ENCODE measurements at regions not wholly inside any gene's neighbourhood (a gene's known extent, or its start where the extent isn't known, plus 50 kb on each side); places are given as distances from the start of the nearest gene placed in this dataset.
"Not testable (repeated sequence)": the region's sequence is repeated elsewhere in the genome, so short reads cannot be mapped to it uniquely, and the experiment has no call there.

DNA sequence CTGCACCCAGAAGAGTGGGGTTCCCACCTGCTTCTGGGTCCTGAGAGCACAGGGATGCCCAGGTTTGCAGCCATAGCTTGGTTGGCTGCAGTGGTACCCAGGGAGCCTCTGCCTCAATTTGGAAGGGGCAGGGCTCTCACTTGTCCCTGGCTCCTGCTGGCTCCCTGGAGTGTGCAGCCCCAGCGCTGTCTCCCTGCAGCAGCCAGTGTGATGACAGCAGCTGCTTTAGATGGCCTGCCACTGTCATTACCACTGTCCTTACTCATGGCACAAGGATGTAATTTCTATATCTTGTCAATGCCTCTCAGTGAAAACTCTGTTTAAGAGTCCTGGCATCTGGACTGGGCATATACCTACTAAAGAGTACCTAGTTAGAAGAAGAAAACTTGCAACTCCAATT lies 250.9 kb downstream of the KIF20B start:
- no peak for DNase-seq

DNA sequence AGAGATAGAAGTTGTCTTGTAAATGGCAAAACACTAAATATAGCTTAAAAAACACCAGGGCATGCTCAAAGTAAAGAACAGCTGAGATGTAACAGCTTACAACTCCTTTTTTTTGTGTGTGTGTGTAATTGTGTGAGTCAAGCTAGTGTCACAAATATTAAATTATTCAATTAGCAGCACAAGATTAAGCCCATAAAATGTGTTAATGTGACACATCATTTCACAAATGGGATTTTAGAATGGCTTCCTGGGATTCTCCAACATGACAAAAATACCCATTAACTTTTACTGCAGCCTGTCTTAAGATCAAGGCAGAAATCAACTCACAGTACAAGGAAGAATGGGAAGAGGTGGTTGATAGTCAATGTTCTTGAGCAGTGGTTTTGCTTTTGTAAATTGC lies 251.4 kb downstream of the KIF20B start:
- DNase-seq: no peak

DNA sequence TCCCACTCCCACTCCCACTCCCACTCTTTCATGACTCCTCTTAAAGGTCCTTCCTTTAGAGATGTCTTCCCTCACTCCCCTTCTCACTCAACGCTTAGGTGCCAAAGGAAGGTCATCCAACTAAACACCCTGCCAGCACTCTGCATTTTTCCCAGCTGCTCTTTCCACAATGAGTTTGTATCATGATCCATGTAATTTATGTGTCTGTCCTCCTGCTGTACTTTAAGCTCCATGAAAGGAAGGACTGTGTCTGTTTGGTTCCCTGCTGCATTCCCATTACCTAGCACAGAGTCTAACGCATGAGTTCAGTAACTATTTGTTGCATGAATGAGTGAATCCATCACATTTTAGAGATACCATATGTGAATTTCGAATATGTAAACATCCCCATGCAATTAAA lies 252.7 kb downstream of the KIF20B start:
- no peak for DNase-seq

DNA sequence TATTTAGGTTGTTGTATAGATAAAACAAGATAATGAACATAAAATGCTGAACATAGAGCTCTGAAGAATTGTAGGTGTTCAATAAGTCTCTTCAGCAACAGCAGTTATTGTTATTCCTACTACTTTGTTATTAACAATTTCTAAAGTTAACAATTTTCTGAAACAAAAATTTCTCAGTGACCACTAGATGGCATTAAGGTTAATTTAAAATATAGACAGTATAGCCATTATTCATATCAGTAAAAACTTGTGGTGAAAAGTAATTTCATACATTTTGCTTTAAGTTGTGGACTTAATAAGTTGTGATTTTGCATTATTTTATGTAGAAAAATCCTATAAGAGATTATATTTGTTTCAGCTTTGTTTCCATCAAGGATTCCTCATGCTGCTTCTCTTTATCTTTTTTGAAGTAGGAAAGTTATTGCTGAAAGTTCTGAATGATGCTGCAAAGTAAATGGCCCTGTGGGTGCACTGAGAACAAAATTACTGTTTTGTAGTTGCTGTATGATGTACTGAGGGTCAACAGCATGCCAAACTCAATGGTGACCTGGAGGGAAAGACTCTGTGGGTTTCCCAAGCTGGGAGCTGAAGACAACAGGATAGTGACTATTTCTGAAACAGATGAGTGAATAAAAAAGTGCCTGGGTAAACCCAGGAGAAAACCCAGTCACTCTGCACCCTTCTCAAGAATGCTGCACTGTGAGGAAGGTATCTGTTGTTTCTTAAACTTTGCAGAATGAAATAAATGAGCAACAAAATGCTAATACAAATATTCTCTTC lies 253.6 kb downstream of the KIF20B start:
- DNase-seq: no peak

DNA sequence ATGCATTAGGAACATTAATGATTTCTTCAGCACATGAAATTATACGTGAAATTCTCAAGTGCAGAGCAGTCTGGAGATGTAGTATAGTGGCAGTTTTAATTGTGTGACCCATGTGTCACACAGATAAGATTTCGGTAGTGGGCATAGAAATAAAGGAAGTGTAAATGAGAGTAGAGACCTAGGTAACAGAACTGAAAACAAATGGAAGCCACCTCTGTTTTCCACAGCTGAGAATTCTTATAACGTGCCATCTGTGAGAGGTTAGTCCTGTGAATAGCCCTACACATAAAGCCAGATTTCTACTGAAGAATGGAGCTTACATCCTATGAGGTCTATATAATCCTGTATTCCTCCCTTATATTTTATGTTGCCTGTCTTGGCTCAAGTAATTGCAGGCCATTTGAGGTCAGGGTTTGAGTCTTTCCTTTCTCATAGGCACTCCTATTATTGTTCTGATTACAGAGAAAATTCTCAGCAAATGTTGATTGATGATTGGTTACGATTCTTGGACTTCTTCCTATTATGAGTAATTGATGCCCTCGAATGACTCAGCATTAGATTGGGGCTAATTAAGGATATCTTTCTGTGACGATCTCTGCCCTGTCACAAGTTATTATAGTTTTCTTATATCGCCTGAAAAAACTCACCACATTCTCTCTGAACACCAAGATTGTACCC lies 258.2 kb downstream of the KIF20B start:
- no peak for DNase-seq

DNA sequence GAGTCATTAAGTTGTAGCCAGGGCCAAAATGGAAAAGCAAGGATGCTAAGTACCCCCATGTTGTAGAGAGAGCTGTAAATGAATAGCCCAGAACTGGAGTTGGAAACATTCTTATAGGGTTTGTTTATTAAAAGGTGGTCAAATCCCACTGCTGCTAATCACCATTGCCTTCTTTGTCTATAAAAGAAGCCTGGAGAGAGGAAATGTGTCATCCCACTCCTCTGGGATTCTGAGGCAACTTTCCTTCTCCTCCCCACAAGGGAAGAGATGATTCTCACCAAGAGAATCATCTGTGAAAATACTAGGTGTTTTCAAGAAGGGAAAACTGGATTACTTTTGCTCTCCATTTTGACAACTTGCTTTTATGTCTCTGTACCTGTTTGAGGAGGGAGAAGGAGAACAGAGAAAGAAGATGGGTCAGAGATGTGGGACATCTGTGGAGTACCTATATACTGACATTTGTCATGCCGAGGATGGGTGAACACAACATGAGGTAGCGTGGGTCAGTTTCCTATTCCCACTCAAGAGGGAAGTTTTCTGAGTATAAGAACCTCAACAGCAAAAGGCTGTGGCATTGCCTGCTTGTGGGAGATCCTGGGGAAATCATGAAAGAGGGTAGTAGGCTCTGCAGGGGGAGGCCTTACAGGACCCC lies 262.2 kb downstream of the KIF20B start:
- DNase-seq: no peak

DNA sequence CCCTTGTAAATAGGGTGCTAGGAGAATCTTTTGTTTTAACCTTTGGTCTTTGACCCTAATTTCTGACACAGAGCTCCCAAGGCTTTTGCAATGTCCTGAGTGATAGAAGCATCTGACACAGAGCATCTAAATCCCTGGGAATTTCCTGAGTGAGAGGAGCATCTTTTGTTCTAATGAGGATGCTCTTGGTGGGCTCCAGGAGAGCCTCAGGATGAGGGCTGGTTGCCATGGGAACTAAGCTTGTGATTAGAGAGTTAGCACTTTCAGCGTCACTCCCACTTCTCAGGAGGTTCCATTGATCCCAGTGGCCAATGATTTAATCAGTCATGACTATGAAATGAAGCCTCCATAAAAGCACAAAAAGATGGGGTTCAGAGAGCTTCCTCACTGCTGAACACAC lies 264.8 kb downstream of the KIF20B start:
- no peak for DNase-seq

DNA sequence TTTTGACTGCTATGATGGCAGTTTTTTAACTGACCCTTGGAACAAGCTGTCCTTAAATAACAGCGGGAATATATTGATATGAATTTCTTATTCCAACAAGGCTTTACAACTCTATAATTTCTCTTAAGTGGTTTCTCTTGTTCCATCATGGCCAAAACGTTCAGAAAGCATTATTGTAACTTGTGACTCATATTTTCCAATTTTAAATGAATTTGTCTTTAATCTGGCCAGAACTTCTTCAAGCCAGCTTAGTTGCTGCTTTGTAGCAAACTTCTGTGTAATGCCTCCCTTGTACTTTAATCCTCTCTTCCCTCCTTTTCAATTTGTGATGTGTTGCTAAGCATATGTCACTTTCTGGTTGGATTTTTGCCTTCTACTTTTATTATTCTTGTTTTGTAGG lies 271.9 kb downstream of the KIF20B start:
- no peak for DNase-seq

DNA sequence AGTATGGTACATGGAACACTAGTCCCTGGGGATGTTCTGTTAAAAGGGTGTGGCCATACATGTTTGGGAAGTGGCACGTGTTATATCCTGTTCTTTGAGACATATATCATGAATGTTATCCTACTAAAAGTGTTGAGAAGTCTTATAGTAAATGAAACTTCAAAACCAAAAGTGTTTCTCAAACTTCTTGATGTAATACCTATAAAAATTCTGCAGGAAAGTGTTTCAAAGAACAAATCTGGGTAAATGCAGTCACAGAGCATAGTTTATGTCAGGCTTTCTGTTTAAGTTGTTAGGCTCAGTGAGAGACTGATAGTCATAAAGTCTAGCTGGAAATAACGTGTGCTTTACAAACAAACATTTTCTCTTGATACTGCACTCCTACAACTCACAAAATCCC lies 273.7 kb downstream of the KIF20B start:
- DNase-seq: no peak

DNA sequence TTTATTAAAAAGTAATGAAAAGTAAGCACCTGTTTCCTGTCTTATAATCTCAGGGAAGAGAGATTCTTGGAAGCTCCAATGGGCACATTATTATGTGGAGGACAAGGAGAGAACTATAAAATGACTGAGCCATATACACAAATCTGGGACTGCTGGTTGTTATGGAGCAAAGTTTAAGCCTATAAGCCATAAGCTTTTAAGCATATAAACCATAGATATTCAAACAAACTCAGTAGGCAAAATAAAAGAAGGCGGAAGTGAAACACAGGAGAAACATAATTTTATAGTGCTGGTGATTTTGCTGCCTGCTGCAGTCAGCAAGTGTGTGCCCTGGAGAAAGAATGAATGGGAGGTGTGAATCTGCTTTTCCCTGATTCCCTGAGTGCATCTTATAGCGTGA lies 274.4 kb downstream of the KIF20B start:
- DNase-seq: no peak

DNA sequence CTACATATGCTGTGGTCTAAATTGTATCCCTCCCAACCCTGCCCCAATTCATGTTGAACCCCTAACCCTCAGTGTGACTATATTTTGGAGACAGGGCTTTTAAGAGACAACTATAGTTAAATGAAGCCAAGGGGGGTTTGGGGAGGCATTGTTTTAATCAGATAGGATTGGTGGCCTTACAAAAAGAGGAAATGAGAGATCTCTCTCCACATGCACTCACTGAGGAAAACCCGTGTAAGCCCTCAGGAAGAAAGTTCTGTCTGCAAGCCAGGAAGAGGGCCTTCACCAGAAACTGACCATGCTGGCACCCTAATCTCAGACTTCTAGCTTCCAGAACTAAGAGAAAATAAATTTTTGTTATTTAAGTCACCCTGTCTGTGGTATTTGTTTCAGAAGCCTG lies 276.7 kb downstream of the KIF20B start:
- no peak for DNase-seq

DNA sequence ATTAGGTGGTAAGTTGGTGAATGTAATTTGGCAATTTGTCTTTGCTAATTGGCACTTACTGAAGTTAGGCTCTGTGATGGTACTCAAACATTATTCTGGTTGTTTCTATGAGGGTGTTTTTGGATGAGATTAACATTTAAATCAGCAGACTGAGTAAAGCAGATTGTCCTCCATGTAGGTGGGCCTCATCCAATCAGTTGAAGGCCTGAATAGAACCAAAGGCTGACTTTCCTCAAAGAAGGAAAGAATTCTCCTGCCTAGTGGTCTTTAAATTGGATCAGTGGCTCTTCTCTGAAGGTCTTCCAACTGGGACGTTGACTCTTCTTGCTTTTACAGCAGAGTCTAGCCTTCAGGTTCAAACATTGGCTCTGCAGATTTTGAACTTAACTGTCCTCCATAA lies 278.3 kb downstream of the KIF20B start:
- no peak for DNase-seq

DNA sequence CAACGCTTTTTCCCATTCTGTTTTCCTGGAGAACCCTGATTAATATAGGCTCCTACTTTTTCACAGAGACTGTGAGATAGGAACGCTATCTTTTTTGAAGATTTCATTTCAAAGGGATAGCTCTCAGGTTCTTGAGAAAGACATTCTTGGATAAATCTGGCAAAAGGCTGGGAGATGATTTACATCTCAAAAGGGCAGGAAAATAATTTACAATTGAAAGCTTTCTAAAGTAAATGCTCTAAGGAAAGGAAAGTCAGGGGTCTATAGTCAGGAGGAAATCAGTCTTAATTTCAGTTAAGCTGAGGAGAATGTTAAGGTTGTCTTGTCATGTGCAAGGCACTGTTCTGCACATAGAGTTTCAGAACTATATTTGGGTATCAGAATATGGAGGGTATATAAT lies 278.8 kb downstream of the KIF20B start:
- no peak for DNase-seq

DNA sequence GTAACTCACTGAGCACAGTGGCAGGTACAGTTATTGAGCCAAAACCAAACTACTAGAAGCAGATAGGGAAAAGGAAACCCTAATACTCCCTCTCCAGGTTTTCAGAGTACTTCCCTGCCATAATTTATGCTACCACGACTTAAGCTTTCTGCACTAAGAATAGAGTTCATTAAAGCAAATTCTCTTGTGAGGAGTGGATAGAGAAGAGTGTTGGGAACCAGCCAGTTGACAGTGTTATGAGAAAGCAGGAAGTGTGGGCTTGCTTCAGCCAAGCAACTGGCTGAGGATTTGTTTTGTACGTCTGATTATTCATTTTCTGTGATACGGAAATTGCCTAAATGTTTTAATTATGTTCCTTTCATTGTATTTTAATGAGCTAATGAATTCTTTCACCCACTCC lies 280.5 kb downstream of the KIF20B start:
- DNase-seq: no peak

DNA sequence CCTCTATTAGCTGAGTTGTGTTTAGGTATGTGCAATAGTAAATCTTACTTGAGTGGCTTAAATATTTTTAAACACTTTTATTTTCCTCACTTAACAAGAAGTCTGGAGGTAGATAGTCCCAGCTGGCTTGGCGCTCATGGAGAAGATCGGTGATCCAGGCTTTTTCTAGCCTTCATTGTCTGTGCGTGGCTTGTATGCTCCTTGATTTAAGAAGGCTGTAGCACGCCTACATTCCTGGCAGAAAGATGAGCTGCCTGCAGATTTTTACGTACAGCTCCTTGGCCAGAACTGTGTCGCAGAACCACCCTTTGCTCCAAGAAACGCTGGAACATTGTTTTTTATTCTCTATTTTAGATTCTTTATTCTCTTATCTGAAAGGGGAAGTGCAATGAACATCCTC lies 284.1 kb downstream of the KIF20B start:
- no peak for DNase-seq

DNA sequence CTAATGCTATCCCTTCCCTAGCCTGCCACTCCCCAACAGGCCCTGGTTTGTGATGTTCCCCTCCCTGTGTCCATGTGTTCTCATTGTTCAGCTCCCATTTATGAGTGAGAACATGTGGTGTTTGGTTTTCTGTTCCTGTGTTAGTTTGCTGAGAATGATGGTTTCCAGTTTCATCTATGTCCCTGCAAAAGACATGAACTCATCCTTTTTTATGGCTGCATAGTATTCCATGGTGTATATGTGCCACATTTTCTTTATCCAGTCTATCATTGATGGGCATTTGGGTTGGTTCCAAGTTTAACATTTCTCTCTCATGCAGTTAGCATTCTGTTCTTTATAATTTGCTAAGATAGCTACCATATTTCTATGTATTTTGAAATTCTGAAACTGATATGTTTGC lies 287.0 kb downstream of the KIF20B start:
- DNase-seq: not testable (repeated sequence)

DNA sequence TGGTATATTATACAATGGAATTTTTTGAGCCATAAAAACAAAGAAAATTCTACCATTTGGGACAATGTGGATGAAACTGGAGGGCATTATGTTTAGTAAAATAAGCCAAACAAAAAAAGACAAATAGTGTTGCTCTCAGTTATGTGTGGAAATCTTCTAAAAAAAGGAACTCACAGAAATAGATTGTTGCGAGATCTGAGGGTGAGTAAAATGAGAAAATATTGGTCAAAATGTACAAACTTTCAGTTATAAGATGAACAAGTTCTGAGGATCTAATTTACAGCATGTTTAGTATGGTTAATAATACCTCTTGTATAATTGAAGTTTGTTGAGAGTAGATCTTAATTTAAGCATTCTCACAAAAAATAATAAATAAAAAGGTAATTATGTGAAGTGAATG lies 291.2 kb downstream of the KIF20B start:
- no peak for DNase-seq

DNA sequence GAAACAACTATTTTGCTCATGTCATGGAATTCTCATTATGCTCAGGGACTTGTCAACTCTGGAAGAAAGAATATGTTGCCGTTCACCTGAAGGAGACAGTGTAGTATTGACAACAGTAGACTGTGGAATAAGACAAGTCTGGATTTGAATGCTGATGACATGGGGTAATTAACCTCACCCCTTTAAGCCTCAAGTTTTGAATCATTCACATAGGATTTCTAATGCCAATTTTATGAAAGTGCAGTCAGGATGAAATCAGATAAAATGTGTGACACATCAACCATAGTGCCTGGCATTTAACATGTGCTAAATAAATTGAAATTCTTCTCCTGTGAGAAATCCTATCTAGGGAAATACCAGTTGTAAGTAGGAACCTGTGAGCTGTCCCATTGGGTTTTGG lies 305.8 kb downstream of the KIF20B start:
- DNase-seq: no peak

DNA sequence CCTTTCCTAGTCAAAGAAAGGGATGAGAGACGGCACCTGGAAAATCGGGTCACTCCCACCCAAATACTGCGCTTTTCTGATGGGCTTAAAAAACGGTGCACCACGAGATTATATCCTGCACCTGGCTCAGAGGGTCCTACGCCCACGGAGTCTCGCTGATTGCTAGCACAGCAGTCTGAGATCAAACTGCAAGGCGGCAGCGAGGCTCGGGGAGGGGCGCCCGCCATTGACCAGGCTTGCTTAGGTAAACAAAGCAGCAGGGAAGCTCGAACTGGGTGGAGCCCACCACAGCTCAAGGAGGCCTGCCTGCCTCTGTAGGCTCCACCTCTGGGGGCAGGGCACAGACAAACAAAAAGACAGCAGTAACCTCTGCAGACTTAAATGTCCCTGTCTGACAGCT lies 309.9 kb downstream of the KIF20B start:
- not testable (repeated sequence) for DNase-seq

DNA sequence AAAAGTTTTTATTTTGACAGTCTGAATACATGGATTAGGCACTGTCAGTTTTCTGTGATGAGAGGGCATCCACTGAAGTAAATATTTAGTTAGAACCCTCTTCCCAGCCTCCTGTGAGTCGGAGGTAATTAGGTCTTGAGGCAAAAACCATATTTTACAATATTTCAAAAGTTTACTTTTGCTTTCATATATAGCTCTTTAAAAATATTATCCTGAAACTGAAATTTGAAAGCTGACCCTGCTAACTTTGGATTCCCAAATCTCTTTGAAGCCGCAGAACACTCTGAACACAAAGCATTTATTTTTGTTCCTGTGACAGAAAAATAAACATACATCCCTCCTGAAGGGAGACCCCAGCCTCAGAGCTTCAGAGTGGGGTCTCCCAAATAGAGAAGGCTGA lies 317.4 kb downstream of the KIF20B start:
- DNase-seq: no peak

DNA sequence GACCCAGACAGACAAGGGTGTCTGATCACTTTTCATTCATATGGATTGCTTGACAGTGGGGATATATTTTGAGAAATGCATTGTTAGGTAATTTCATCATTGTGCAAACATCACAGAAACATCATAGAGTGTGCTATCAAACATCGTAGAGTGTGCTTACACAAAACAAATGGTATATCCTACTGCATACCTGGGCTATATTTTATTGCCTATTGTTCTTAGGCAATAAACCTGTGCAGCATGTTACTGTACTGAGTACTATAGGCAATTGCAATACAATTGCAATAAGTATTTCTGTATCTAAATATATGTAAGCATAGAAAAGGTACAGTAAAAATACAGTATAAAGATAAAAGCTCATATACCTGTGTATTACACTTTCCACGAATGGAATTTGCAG lies 319.1 kb downstream of the KIF20B start:
- DNase-seq: no peak

DNA sequence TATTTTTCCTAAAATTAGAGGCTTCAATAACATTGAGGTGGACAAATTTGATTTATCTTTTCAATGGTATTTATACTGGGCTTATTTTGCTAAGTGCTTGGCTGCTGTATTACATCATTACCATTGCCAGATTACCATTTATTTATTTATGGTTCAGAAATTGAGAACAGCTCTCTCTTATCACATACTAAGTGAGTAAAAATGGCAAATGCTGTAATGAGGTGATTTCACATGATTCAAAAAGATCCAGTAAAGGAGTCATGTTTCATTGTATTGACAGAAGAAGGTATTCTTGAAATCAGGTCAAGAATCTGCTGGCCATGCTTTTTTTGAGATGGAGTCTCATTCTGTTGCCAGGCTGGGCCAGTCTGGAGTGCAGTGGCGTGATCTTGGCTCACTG lies 322.6 kb downstream of the KIF20B start:
- no peak for DNase-seq

DNA sequence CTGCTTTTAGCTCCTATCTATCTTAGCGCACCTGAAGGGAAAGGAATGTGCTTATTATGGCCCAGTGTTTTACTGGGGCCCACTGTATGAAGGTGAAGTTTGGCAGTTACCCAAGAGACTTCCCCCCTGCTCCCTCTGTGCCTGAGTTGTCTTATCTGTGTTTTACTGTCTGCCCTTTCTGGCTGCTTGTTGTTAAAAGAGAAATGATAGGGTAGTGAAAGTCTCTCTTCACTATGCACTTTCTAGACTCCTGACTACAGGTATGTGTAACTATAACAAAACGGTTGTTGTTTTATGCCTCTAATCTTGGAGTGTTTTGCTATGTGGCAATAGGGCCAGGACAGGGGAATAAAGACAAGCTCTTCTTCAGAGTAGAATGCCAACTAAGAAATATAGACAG lies 326.9 kb downstream of the KIF20B start:
- DNase-seq: no peak

DNA sequence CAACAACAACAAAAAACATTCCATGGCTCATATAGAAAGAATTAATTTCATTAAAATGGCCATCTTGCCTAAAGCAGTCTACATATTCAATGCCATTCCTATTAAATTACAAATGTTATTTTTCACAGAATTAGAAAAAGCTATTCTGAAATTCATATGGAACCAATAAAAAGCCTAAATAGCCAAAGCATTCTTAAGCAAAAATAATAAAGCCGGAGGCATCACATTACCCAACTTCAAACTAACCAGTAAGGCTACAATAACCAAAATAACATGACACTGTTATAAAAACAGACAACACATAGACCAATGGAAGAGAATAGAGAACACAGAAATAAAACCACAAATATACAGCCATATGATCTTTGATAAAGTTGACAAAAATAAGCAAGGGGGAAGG lies 330.4 kb downstream of the KIF20B start:
- no peak for DNase-seq

Data from T-helper 1 cell (primary cell).